ENCODE measurements at regions not wholly inside any gene's neighbourhood (a gene's known extent, or its start where the extent isn't known, plus 50 kb on each side); places are given as distances from the start of the nearest gene placed in this dataset.

- H3K36me3 ChIP-seq (ENCODE audit: control insufficient read depth in 2 of 2, extremely low read depth in 1 of 2, insufficient read depth in 2 of 2, low read length in 2 of 2): no peaks in the 10 kb centered on the region
- FAIRE-seq (no peak), DNase-seq (ENCODE audit: low read depth, low spot score) (no peak)
- TF ChIP-seq EZH2 (IDR thresholded peaks at IDR 0.05; ENCODE audit: low read length) (no peak), CTCF (optimal IDR thresholded peaks at IDR 0.05 in 1 of 3, IDR thresholded peaks at IDR 0.05 in 1 of 3, conservative IDR thresholded peaks at IDR 0.05 in 1 of 3; ENCODE audit: extremely low read depth in 1 of 3, insufficient read depth in 2 of 3, low read length in 3 of 3) (no peak)
- H3K9me3 ChIP-seq (ENCODE audit: control insufficient read depth, low read depth, low read length): no peaks in the 10 kb centered on the region
- H3K4me2 ChIP-seq (ENCODE audit: control insufficient read depth, extremely low read depth, insufficient read depth, low read depth, low read length): no peak overlapping the region
- H2AFZ ChIP-seq (ENCODE audit: control insufficient read depth, low read length): no peak overlapping the region
- no peaks in the 10 kb centered on the region for H4K20me1 ChIP-seq (ENCODE audit: control insufficient read depth, extremely low read depth, insufficient read depth, low read length)
- H3K4me1 ChIP-seq (ENCODE audit: control insufficient read depth, extremely low read depth, insufficient read depth, low read length): no peaks in the 10 kb centered on the region
- dilution Hi-C loops (cut with MboI; ENCODE audit: extremely low pct_ligation_motif_present, low sequenced_read_pairs): no loop called here
- H3K9me1 ChIP-seq (ENCODE audit: control insufficient read depth, extremely low read depth, insufficient read depth, low read length): no peaks in the 10 kb centered on the region
- H3K9ac ChIP-seq (ENCODE audit: control insufficient read depth, extremely low read depth, insufficient read depth, low read length): no peak overlapping the region
- H3K4me3 ChIP-seq (ENCODE audit: control insufficient read depth in 2 of 3, extremely low read depth in 1 of 3, insufficient read depth in 2 of 3, low read depth in 1 of 3, low read length in 3 of 3): no peak overlapping the region
- no peak overlapping the region for H3K27ac ChIP-seq (ENCODE audit: control insufficient read depth, insufficient read depth, low read length)
- H3K79me2 ChIP-seq (ENCODE audit: control insufficient read depth, insufficient read depth, low read length): no peaks in the 10 kb centered on the region
- H3K27me3 ChIP-seq (ENCODE audit: control insufficient read depth, extremely low read depth, insufficient read depth, low read length): no peaks in the 10 kb centered on the region
Measured at GRCh38 chr4:110915301-110915700, 292.4 kb upstream of the PITX2 start.

- Histone ChIP-seq H3K27me3 (ENCODE audit: control insufficient read depth, extremely low read depth, insufficient read depth, low read length) (no peaks in the 10 kb centered on the region), H3K9me1 (ENCODE audit: control insufficient read depth, extremely low read depth, insufficient read depth, low read length) (no peaks in the 10 kb centered on the region), H3K9ac (ENCODE audit: control insufficient read depth, extremely low read depth, insufficient read depth, low read length) (no peak overlapping the region), H3K79me2 (ENCODE audit: control insufficient read depth, insufficient read depth, low read length) (no peaks in the 10 kb centered on the region), H3K27ac (ENCODE audit: control insufficient read depth, insufficient read depth, low read length) (no peak overlapping the region), H3K36me3 (ENCODE audit: control insufficient read depth in 2 of 2, extremely low read depth in 1 of 2, insufficient read depth in 2 of 2, low read length in 2 of 2) (no peaks in the 10 kb centered on the region), H3K4me3 (ENCODE audit: control insufficient read depth in 2 of 3, extremely low read depth in 1 of 3, insufficient read depth in 2 of 3, low read depth in 1 of 3, low read length in 3 of 3) (no peak overlapping the region), H3K4me1 (ENCODE audit: control insufficient read depth, extremely low read depth, insufficient read depth, low read length) (no peaks in the 10 kb centered on the region), H2AFZ (ENCODE audit: control insufficient read depth, low read length) (no peak overlapping the region), H3K9me3 (ENCODE audit: control insufficient read depth, low read depth, low read length) (no peaks in the 10 kb centered on the region), H3K4me2 (ENCODE audit: control insufficient read depth, extremely low read depth, insufficient read depth, low read depth, low read length) (no peak overlapping the region), H4K20me1 (ENCODE audit: control insufficient read depth, extremely low read depth, insufficient read depth, low read length) (no peaks in the 10 kb centered on the region)
- FAIRE-seq (no peak), DNase-seq (ENCODE audit: low read depth, low spot score) (no peak)
- TF ChIP-seq EZH2 (IDR thresholded peaks at IDR 0.05; ENCODE audit: low read length): no peak
- no peak for TF ChIP-seq CTCF (optimal IDR thresholded peaks at IDR 0.05 in 1 of 3, IDR thresholded peaks at IDR 0.05 in 1 of 3, conservative IDR thresholded peaks at IDR 0.05 in 1 of 3; ENCODE audit: extremely low read depth in 1 of 3, insufficient read depth in 2 of 3, low read length in 3 of 3)
- dilution Hi-C loops (cut with MboI; ENCODE audit: extremely low pct_ligation_motif_present, low sequenced_read_pairs): no loop called here
Measured at GRCh38 chr4:110916505-110916904, 293.6 kb upstream of the PITX2 start.

Measured in keratinocyte (primary cell).